ENCODE measurements at regions not wholly inside any gene's neighbourhood (a gene's known extent, or its start where the extent isn't known, plus 50 kb on each side); places are given as distances from the start of the nearest gene placed in this dataset.
"Not testable (repeated sequence)": the region's sequence is repeated elsewhere in the genome, so short reads cannot be mapped to it uniquely, and the experiment has no call there.

GRCh38 chr19:29884044-29884443 lies 58.0 kb upstream of the URI1 start:
- FAIRE-seq: no peak
- dilution Hi-C loops (cut with MboI; ENCODE audit: extremely low pct_ligation_motif_present, low sequenced_read_pairs): no loop called here

GRCh38 chr19:29884466-29884865 lies 57.6 kb upstream of the URI1 start:
- TF ChIP-seq EZH2 (IDR thresholded peaks at IDR 0.05; ENCODE audit: low read length): no peak
- TF ChIP-seq CTCF (optimal IDR thresholded peaks at IDR 0.05 in 1 of 3, IDR thresholded peaks at IDR 0.05 in 1 of 3, conservative IDR thresholded peaks at IDR 0.05 in 1 of 3; ENCODE audit: extremely low read depth in 1 of 3, insufficient read depth in 2 of 3, low read length in 3 of 3): no peak
- Histone ChIP-seq H4K20me1 (ENCODE audit: control insufficient read depth, extremely low read depth, insufficient read depth, low read length) (no peaks in the 10 kb centered on the region), H3K9ac (ENCODE audit: control insufficient read depth, extremely low read depth, insufficient read depth, low read length) (no peak overlapping the region), H3K4me3 (ENCODE audit: control insufficient read depth in 2 of 3, extremely low read depth in 1 of 3, insufficient read depth in 2 of 3, low read depth in 1 of 3, low read length in 3 of 3) (no peak overlapping the region), H3K79me2 (ENCODE audit: control insufficient read depth, insufficient read depth, low read length) (no peaks in the 10 kb centered on the region), H3K36me3 (ENCODE audit: control insufficient read depth in 2 of 2, extremely low read depth in 1 of 2, insufficient read depth in 2 of 2, low read length in 2 of 2) (no peaks in the 10 kb centered on the region), H3K27ac (ENCODE audit: control insufficient read depth, insufficient read depth, low read length) (no peak overlapping the region), H2AFZ (ENCODE audit: control insufficient read depth, low read length) (no peak overlapping the region), H3K9me3 (ENCODE audit: control insufficient read depth, low read depth, low read length) (no peaks in the 10 kb centered on the region), H3K4me1 (ENCODE audit: control insufficient read depth, extremely low read depth, insufficient read depth, low read length) (no peaks in the 10 kb centered on the region), H3K27me3 (ENCODE audit: control insufficient read depth, extremely low read depth, insufficient read depth, low read length) (no peaks in the 10 kb centered on the region), H3K4me2 (ENCODE audit: control insufficient read depth, extremely low read depth, insufficient read depth, low read depth, low read length) (no peak overlapping the region), H3K9me1 (ENCODE audit: control insufficient read depth, extremely low read depth, insufficient read depth, low read length) (no peaks in the 10 kb centered on the region)
- dilution Hi-C loops (cut with MboI; ENCODE audit: extremely low pct_ligation_motif_present, low sequenced_read_pairs): no loop called here
- FAIRE-seq (no peak), DNase-seq (ENCODE audit: low read depth, low spot score) (no peak)

More at GRCh38 chr19:29884044-29884443, 58.0 kb upstream of the URI1 start:
- no peaks in the 10 kb centered on the region for H3K27me3 ChIP-seq (ENCODE audit: control insufficient read depth, extremely low read depth, insufficient read depth, low read length)
- TF ChIP-seq EZH2 (IDR thresholded peaks at IDR 0.05; ENCODE audit: low read length): no peak
- TF ChIP-seq CTCF (optimal IDR thresholded peaks at IDR 0.05 in 1 of 3, IDR thresholded peaks at IDR 0.05 in 1 of 3, conservative IDR thresholded peaks at IDR 0.05 in 1 of 3; ENCODE audit: extremely low read depth in 1 of 3, insufficient read depth in 2 of 3, low read length in 3 of 3): no peak
- no peaks in the 10 kb centered on the region for H3K79me2 ChIP-seq (ENCODE audit: control insufficient read depth, insufficient read depth, low read length)
- H3K4me2 ChIP-seq (ENCODE audit: control insufficient read depth, extremely low read depth, insufficient read depth, low read depth, low read length): no peak overlapping the region
- H3K36me3 ChIP-seq (ENCODE audit: control insufficient read depth in 2 of 2, extremely low read depth in 1 of 2, insufficient read depth in 2 of 2, low read length in 2 of 2): no peaks in the 10 kb centered on the region
- H3K27ac ChIP-seq (ENCODE audit: control insufficient read depth, insufficient read depth, low read length): no peak overlapping the region
- no peaks in the 10 kb centered on the region for H3K9me1 ChIP-seq (ENCODE audit: control insufficient read depth, extremely low read depth, insufficient read depth, low read length)
- no peaks in the 10 kb centered on the region for H3K4me1 ChIP-seq (ENCODE audit: control insufficient read depth, extremely low read depth, insufficient read depth, low read length)
- DNase-seq (ENCODE audit: low read depth, low spot score): no peak
- no peak overlapping the region for H3K4me3 ChIP-seq (ENCODE audit: control insufficient read depth in 2 of 3, extremely low read depth in 1 of 3, insufficient read depth in 2 of 3, low read depth in 1 of 3, low read length in 3 of 3)
- H2AFZ ChIP-seq (ENCODE audit: control insufficient read depth, low read length): no peak overlapping the region
- H3K9ac ChIP-seq (ENCODE audit: control insufficient read depth, extremely low read depth, insufficient read depth, low read length): no peak overlapping the region
- no peaks in the 10 kb centered on the region for H4K20me1 ChIP-seq (ENCODE audit: control insufficient read depth, extremely low read depth, insufficient read depth, low read length)
- no peaks in the 10 kb centered on the region for H3K9me3 ChIP-seq (ENCODE audit: control insufficient read depth, low read depth, low read length)

- H3K9ac ChIP-seq (ENCODE audit: control insufficient read depth, extremely low read depth, insufficient read depth, low read length); DNase-seq (ENCODE audit: low read depth, low spot score); H3K36me3 ChIP-seq (ENCODE audit: control insufficient read depth in 2 of 2, extremely low read depth in 1 of 2, insufficient read depth in 2 of 2, low read length in 2 of 2); H3K4me3 ChIP-seq (ENCODE audit: control insufficient read depth in 2 of 3, extremely low read depth in 1 of 3, insufficient read depth in 2 of 3, low read depth in 1 of 3, low read length in 3 of 3); dilution Hi-C loops (cut with MboI; ENCODE audit: extremely low pct_ligation_motif_present, low sequenced_read_pairs); H3K27ac ChIP-seq (ENCODE audit: control insufficient read depth, insufficient read depth, low read length); H3K4me1 ChIP-seq (ENCODE audit: control insufficient read depth, extremely low read depth, insufficient read depth, low read length); H3K4me2 ChIP-seq (ENCODE audit: control insufficient read depth, extremely low read depth, insufficient read depth, low read depth, low read length); H3K9me3 ChIP-seq (ENCODE audit: control insufficient read depth, low read depth, low read length); H4K20me1 ChIP-seq (ENCODE audit: control insufficient read depth, extremely low read depth, insufficient read depth, low read length); H3K79me2 ChIP-seq (ENCODE audit: control insufficient read depth, insufficient read depth, low read length); H3K27me3 ChIP-seq (ENCODE audit: control insufficient read depth, extremely low read depth, insufficient read depth, low read length); H2AFZ ChIP-seq (ENCODE audit: control insufficient read depth, low read length); FAIRE-seq; H3K9me1 ChIP-seq (ENCODE audit: control insufficient read depth, extremely low read depth, insufficient read depth, low read length): not testable (repeated sequence)
Measured at GRCh38 chr19:29886106-29886505, 55.9 kb upstream of the URI1 start.

All from keratinocyte (primary cell).